HepG2 (cell line): ENCODE measurements at regions not wholly inside any gene's neighbourhood (a gene's known extent, or its start where the extent isn't known, plus 50 kb on each side); places are given as distances from the start of the nearest gene placed in this dataset.

Experiments used
- ATAC-seq: fragments of 200-7000 bp; cut with Tn5 transposase; 3 replicates; pipeline ENCODE4 v1.9.1; 2020; ENCODE audit warnings: mild to moderate bottlenecking, moderate library complexity
- BruUV-seq: library from RNA; stranded (reverse); fragments of 400-500 nt; replicated peaks from 2 replicates; lab custom pipeline; 2021; lab: Mats Ljungman, UMichigan
- CTCF ChIA-PET: fragments of 300-600 bp; formaldehyde crosslinking; extraction: SDS; loops from one replicate; lab custom pipeline; 2021; ENCODE audit warnings: low total read pairs, inconsistent platforms, low intra/inter-chr PET ratio; lab: Yijun Ruan, JAX
- POLR2A ChIA-PET: fragments of 350-600 bp; sonication (Branson Sonifier 250); formaldehyde crosslinking; loops from one replicate; lab custom pipeline; 2020; ENCODE audit warnings: antibody characterized with exemption, inconsistent platforms; lab: Yijun Ruan, JAX
- DNase-seq: peaks from one replicate; pipeline ENCODE4 v3.0.0-alpha.2; 2015; ENCODE audit warnings: low spot score
- FAIRE-seq: peaks from 3 replicates; lab custom pipeline; 2011; peaks lifted over from hg19 to GRCh38; lab: Jason Lieb, UNC
- H2AFZ ChIP-seq: one replicate; pipeline ENCODE4 v1.6.1; 2011; ENCODE audit warnings: low read length, inconsistent platforms
- H3K27ac ChIP-seq: fragments of 300-600 bp; 3 replicates; pipeline ENCODE4 v1.8.0; 2011; ENCODE audit warnings: mixed run types, mild to moderate bottlenecking, mixed read lengths, low read length, inconsistent platforms; ENCODE audit not compliant: insufficient read depth; ENCODE audit errors: extremely low read length
- H3K27me3 ChIP-seq, 2 experiments: fragments of 200-600 bp in 1 of 2; 2 replicates in 1 of 2; 3 replicates in 1 of 2; pipeline versions ENCODE4 v1.6.0 to v1.8.0; 2011; ENCODE audit warnings: low read length in 2 of 2, mild to moderate bottlenecking in 2 of 2, moderate library complexity in 2 of 2, inconsistent platforms in 1 of 2; ENCODE audit not compliant: insufficient read depth in 2 of 2, control insufficient read depth in 1 of 2
- H3K36me3 ChIP-seq, 2 experiments: fragments of 200-600 bp in 1 of 2; replicated peaks in 1 of 2; 2 replicates in 1 of 2; 3 replicates in 1 of 2; pipeline versions ENCODE4 v1.5.1 to v1.8.0; 2011; ENCODE audit warnings: low read length in 2 of 2, inconsistent platforms in 1 of 2; ENCODE audit not compliant: insufficient read depth in 2 of 2, control insufficient read depth in 1 of 2
- H3K4me1 ChIP-seq: 2 replicates; pipeline ENCODE4 v1.5.1; 2012; ENCODE audit warnings: low read length, inconsistent platforms; ENCODE audit not compliant: insufficient read depth
- H3K4me2 ChIP-seq: 2 replicates; pipeline ENCODE4 v1.6.0; 2011; ENCODE audit warnings: low read depth, low read length, inconsistent platforms
- H3K4me3 ChIP-seq, 3 experiments: fragments of 200-600 bp in 1 of 3; sonication (generic), shearing (Covaris generic) in 1 of 3; replicated peaks in 1 of 3; 2 replicates each; pipeline ENCODE4 v1.5.1; 2011 to 2016; ENCODE audit warnings: low read length in 3 of 3, inconsistent platforms in 2 of 3, low read depth in 2 of 3, mild to moderate bottlenecking in 2 of 3, control low read depth in 1 of 3, mixed read lengths in 1 of 3; ENCODE audit not compliant: insufficient read depth in 1 of 3
- H3K79me2 ChIP-seq: one replicate; pipeline ENCODE4 v1.6.1; 2011; ENCODE audit warnings: low read length, inconsistent platforms; ENCODE audit not compliant: insufficient read depth
- H3K9ac ChIP-seq: 2 replicates; pipeline ENCODE4 v1.6.0; 2011; ENCODE audit warnings: mild to moderate bottlenecking, low read depth, low read length, inconsistent platforms; ENCODE audit not compliant: insufficient read depth
- H3K9me3 ChIP-seq: 2 replicates; pipeline ENCODE4 v1.5.1; 2012; ENCODE audit warnings: mild to moderate bottlenecking, low read length
- H4K20me1 ChIP-seq: 2 replicates; pipeline ENCODE4 v1.6.0; 2011; ENCODE audit warnings: inconsistent platforms, mild to moderate bottlenecking, low read length, moderate library complexity; ENCODE audit not compliant: insufficient read depth
- ATF1 ChIP-seq: IDR thresholded peaks from 2 replicates; pipeline ENCODE4 v1.6.1; 2016; ENCODE audit warnings: mild to moderate bottlenecking, control low read depth
- DMTF1 ChIP-seq: sonication (generic); formaldehyde crosslinking; IDR thresholded peaks from 2 replicates; pipeline ENCODE4 v1.4.0; 2020; ENCODE audit warnings: mild to moderate bottlenecking, missing genetic modification reagents
- HES4 ChIP-seq: sonication (generic); formaldehyde crosslinking; IDR thresholded peaks from 2 replicates; pipeline ENCODE4 v1.9.0; 2021; ENCODE audit warnings: mild to moderate bottlenecking, missing genetic modification reagents, borderline replicate concordance
- HMGA1 ChIP-seq: sonication (generic); formaldehyde crosslinking; conservative IDR thresholded peaks from 2 replicates; pipeline ENCODE4 v1.4.0; 2020; ENCODE audit warnings: missing genetic modification reagents
- KAT8 ChIP-seq: IDR thresholded peaks from 2 replicates; pipeline ENCODE4 v1.6.1; 2016; ENCODE audit warnings: missing genetic modification reagents, missing compliant biosample characterization
- PBX3 ChIP-seq: sonication (generic); formaldehyde crosslinking; IDR thresholded peaks from 2 replicates; pipeline ENCODE4 v1.8.1; 2023; ENCODE audit warnings: missing genetic modification reagents, inconsistent platforms, borderline replicate concordance
- PLRG1 ChIP-seq: fragments of 450-650 bp; conservative IDR thresholded peaks from 2 replicates; pipeline ENCODE4 v1.6.1; 2016
- TRIM24 ChIP-seq: sonication (generic); formaldehyde crosslinking; IDR thresholded peaks from 2 replicates; pipeline ENCODE4 v1.8.0; 2022; ENCODE audit warnings: mild to moderate bottlenecking, missing genetic modification reagents
- ZBTB2 ChIP-seq: sonication (generic); formaldehyde crosslinking; IDR thresholded peaks from 2 replicates; pipeline ENCODE4 v1.8.0; 2022; ENCODE audit warnings: low read depth, missing genetic modification reagents
- ZFP36L1 ChIP-seq: sonication (generic); formaldehyde crosslinking; IDR thresholded peaks from 2 replicates; pipeline ENCODE4 v1.8.0; 2022; ENCODE audit warnings: mild to moderate bottlenecking, missing genetic modification reagents, moderate library complexity
- ZNF276 ChIP-seq: sonication (generic); formaldehyde crosslinking; IDR thresholded peaks from 2 replicates; pipeline ENCODE4 v1.4.0; 2020; ENCODE audit warnings: mild to moderate bottlenecking, low read depth, missing genetic modification reagents
- ZNF281 ChIP-seq: sonication (generic); formaldehyde crosslinking; IDR thresholded peaks from 2 replicates; pipeline ENCODE4 v1.4.0; 2020; ENCODE audit warnings: missing genetic modification reagents, borderline replicate concordance
- ZNF670 ChIP-seq: sonication (generic); formaldehyde crosslinking; IDR thresholded peaks from 2 replicates; pipeline ENCODE4 v1.8.0; 2022; ENCODE audit warnings: mild to moderate bottlenecking, missing genetic modification reagents, borderline replicate concordance
- WGBS: methylation state at CpG from one replicate; pipeline ENCODE4 v1.1.6; 2017; ENCODE audit warnings: low lambda C conversion rate; 5-methylcytosine and 5-hydroxymethylcytosine counted together
- in situ Hi-C: cut with HindIII; loops from 2 replicates; pipeline ENCODE4 v1.10.0; 2017; ENCODE audit warnings: low pct_unique_long_range_greater_than_20kb; ENCODE audit not compliant: extremely low pct_ligation_motif_present
- intact Hi-C: fragments of 100-400 bp; cut with micrococcal nuclease; formaldehyde crosslinking; loops from one replicate; pipeline ENCODE4 v1.10.0; 2022; ENCODE audit not compliant: unreplicated experiment

GRCh38 chr12:37541356-37541755 is 775.2 kb upstream of the ALG10B start (continued):
- TF ChIP-seq ZNF276 (CRISPR knock-in tag) (no peak), HES4 (no peak), PLRG1 (no peak), TRIM24 (CRISPR knock-in tag) (no peak), PBX3 (CRISPR knock-in tag) (no peak), ZFP36L1 (CRISPR knock-in tag) (no peak), ATF1 (CRISPR knock-in tag) (no peak)

- no peaks in the 10 kb centered on the region for H3K4me1 ChIP-seq
- no peaks in the 10 kb centered on the region for H3K27me3 ChIP-seq
- no peaks in the 10 kb centered on the region for H3K36me3 ChIP-seq
- H4K20me1 ChIP-seq = no peaks in the 10 kb centered on the region
- no peak overlapping the region for H3K27ac ChIP-seq
- no TSS peak for BruUV-seq
- no peaks in the 10 kb centered on the region for H3K79me2 ChIP-seq
- DNase-seq (no peak), ATAC-seq (no peak), FAIRE-seq (no peak)
- 14% methylated on average over 8 of the region's 35 CpGs for WGBS
- intact Hi-C loops = no loop called here
- no peak overlapping the region for H3K9ac ChIP-seq
- ChIA-PET CTCF (no interaction called here), POLR2A (no interaction called here)
- in situ Hi-C loops = no loop called here
- H3K4me3 ChIP-seq = no peak overlapping the region
- H3K9me3 ChIP-seq = peaks cover 97% of the 10 kb centered on the region
- no peak overlapping the region for H3K4me2 ChIP-seq
- H2AFZ ChIP-seq = no peak overlapping the region
- no peak for TF ChIP-seq DMTF1 (CRISPR knock-in tag)
- TF ChIP-seq HMGA1 (CRISPR knock-in tag) = no peak
- no peak for TF ChIP-seq ZBTB2 (CRISPR knock-in tag)
- TF ChIP-seq ZNF670 = no peak
- no peak for TF ChIP-seq ZNF281 (CRISPR knock-in tag)
- TF ChIP-seq KAT8 (CRISPR knock-in tag) = no peak
These were observed 773.2 kb upstream of the ALG10B start for GRCh38 chr12:37543131-37543965.
